H1 (cell line): ENCODE measurements at regions not wholly inside any gene's neighbourhood (a gene's known extent, or its start where the extent isn't known, plus 50 kb on each side); places are given as distances from the start of the nearest gene placed in this dataset.

Experiments used
- BCL11A ChIP-seq, 2 experiments: IDR thresholded peaks; one replicate each; pipeline ENCODE4 v1.6.1; 2011; ENCODE audit warnings: low read depth in 2 of 2, low read length in 2 of 2, mild to moderate bottlenecking in 2 of 2
- BRCA1 ChIP-seq: IDR thresholded peaks from 2 replicates; pipeline ENCODE4 v1.6.1; 2012; ENCODE audit warnings: low read depth, low read length, improper control_type of control experiment
- FOSL1 ChIP-seq: IDR thresholded peaks from 2 replicates; pipeline ENCODE4 v1.6.1; 2011; ENCODE audit warnings: mild to moderate bottlenecking, low read depth, low read length, moderate library complexity; ENCODE audit not compliant: insufficient read depth
- JUND ChIP-seq: IDR thresholded peaks from 2 replicates; pipeline ENCODE4 v1.6.1; 2011; ENCODE audit warnings: mild to moderate bottlenecking, improper control_type of control experiment, low read length
- RXRA ChIP-seq: IDR thresholded peaks from 2 replicates; pipeline ENCODE4 v1.6.1; 2011; ENCODE audit warnings: low read depth, mild to moderate bottlenecking, low read length, moderate library complexity; ENCODE audit not compliant: insufficient read depth
- SP2 ChIP-seq: IDR thresholded peaks from 2 replicates; pipeline ENCODE4 v1.6.1; 2012; ENCODE audit warnings: mild to moderate bottlenecking, low read length, inconsistent platforms
- TAF7 ChIP-seq: optimal IDR thresholded peaks from 2 replicates; pipeline ENCODE3; 2011; ENCODE audit warnings: low read depth, mild to moderate bottlenecking, inconsistent platforms, low read length, moderate library complexity, borderline replicate concordance
- TF ChIP-seq, protein P1 (sequence below): fragments of 300-600 bp; sonication (generic); IDR thresholded peaks from 2 replicates; pipeline ENCODE4 v1.7.1; 2012; ENCODE audit warnings: low read length, moderate library complexity, mild to moderate bottlenecking, inconsistent platforms; ENCODE audit not compliant: insufficient replicate concordance

DNA sequence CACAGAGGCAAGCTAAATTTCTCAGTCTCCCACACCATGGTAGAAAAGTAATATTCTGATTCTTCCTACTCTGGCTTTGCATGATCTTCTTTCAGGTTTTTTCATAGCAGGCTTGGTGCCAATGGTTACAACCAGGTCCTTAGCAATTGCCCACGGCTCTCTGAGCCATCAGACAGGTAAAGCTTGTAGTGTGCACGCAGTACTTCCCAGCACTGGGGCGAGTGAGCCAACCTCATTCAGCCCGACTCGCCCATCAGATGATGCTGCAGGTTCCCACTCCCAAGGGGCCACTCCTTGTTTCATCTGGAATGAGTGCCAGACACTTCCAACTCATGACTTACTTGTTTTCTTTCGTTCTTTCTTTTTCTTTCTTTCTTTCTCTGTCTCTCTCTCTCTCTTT is 78.3 kb downstream of the PERP start (continued):
- TF ChIP-seq, protein P1, sequence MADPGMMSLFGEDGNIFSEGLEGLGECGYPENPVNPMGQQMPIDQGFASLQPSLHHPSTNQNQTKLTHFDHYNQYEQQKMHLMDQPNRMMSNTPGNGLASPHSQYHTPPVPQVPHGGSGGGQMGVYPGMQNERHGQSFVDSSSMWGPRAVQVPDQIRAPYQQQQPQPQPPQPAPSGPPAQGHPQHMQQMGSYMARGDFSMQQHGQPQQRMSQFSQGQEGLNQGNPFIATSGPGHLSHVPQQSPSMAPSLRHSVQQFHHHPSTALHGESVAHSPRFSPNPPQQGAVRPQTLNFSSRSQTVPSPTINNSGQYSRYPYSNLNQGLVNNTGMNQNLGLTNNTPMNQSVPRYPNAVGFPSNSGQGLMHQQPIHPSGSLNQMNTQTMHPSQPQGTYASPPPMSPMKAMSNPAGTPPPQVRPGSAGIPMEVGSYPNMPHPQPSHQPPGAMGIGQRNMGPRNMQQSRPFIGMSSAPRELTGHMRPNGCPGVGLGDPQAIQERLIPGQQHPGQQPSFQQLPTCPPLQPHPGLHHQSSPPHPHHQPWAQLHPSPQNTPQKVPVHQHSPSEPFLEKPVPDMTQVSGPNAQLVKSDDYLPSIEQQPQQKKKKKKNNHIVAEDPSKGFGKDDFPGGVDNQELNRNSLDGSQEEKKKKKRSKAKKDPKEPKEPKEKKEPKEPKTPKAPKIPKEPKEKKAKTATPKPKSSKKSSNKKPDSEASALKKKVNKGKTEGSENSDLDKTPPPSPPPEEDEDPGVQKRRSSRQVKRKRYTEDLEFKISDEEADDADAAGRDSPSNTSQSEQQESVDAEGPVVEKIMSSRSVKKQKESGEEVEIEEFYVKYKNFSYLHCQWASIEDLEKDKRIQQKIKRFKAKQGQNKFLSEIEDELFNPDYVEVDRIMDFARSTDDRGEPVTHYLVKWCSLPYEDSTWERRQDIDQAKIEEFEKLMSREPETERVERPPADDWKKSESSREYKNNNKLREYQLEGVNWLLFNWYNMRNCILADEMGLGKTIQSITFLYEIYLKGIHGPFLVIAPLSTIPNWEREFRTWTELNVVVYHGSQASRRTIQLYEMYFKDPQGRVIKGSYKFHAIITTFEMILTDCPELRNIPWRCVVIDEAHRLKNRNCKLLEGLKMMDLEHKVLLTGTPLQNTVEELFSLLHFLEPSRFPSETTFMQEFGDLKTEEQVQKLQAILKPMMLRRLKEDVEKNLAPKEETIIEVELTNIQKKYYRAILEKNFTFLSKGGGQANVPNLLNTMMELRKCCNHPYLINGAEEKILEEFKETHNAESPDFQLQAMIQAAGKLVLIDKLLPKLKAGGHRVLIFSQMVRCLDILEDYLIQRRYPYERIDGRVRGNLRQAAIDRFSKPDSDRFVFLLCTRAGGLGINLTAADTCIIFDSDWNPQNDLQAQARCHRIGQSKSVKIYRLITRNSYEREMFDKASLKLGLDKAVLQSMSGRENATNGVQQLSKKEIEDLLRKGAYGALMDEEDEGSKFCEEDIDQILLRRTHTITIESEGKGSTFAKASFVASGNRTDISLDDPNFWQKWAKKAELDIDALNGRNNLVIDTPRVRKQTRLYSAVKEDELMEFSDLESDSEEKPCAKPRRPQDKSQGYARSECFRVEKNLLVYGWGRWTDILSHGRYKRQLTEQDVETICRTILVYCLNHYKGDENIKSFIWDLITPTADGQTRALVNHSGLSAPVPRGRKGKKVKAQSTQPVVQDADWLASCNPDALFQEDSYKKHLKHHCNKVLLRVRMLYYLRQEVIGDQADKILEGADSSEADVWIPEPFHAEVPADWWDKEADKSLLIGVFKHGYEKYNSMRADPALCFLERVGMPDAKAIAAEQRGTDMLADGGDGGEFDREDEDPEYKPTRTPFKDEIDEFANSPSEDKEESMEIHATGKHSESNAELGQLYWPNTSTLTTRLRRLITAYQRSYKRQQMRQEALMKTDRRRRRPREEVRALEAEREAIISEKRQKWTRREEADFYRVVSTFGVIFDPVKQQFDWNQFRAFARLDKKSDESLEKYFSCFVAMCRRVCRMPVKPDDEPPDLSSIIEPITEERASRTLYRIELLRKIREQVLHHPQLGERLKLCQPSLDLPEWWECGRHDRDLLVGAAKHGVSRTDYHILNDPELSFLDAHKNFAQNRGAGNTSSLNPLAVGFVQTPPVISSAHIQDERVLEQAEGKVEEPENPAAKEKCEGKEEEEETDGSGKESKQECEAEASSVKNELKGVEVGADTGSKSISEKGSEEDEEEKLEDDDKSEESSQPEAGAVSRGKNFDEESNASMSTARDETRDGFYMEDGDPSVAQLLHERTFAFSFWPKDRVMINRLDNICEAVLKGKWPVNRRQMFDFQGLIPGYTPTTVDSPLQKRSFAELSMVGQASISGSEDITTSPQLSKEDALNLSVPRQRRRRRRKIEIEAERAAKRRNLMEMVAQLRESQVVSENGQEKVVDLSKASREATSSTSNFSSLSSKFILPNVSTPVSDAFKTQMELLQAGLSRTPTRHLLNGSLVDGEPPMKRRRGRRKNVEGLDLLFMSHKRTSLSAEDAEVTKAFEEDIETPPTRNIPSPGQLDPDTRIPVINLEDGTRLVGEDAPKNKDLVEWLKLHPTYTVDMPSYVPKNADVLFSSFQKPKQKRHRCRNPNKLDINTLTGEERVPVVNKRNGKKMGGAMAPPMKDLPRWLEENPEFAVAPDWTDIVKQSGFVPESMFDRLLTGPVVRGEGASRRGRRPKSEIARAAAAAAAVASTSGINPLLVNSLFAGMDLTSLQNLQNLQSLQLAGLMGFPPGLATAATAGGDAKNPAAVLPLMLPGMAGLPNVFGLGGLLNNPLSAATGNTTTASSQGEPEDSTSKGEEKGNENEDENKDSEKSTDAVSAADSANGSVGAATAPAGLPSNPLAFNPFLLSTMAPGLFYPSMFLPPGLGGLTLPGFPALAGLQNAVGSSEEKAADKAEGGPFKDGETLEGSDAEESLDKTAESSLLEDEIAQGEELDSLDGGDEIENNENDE, result no peak
- TF ChIP-seq JUND (no peak), BCL11A (IDR thresholded peaks at IDR 0.05; ENCODE audit: low read depth in 2 of 2, low read length in 2 of 2) (no peak), BRCA1 (no peak), SP2 (no peak), TAF7 (no peak), RXRA (no peak), FOSL1 (no peak)
